ENCODE measurements at regions not wholly inside any gene's neighbourhood (a gene's known extent, or its start where the extent isn't known, plus 50 kb on each side); places are given as distances from the start of the nearest gene placed in this dataset.

DNA sequence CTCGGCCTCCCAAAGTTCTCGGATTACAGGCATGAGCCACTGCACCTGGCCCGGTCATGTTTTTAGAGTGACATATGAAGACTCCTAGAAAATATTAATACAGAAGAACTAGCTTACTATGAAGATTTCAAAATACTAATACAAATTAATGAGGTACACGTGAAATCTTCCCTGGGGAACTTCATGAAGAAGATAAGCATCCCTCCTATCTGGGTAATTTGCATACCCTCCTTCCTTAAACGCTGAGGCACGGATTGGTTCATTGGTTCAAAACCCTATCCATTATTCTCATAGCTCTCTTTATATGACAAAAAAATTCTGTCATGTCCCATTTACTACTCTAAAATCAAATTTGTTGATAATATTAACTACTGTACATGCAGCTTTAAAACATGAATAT is 224.8 kb upstream of the KLF14 start:
- TF ChIP-seq, protein P1, sequence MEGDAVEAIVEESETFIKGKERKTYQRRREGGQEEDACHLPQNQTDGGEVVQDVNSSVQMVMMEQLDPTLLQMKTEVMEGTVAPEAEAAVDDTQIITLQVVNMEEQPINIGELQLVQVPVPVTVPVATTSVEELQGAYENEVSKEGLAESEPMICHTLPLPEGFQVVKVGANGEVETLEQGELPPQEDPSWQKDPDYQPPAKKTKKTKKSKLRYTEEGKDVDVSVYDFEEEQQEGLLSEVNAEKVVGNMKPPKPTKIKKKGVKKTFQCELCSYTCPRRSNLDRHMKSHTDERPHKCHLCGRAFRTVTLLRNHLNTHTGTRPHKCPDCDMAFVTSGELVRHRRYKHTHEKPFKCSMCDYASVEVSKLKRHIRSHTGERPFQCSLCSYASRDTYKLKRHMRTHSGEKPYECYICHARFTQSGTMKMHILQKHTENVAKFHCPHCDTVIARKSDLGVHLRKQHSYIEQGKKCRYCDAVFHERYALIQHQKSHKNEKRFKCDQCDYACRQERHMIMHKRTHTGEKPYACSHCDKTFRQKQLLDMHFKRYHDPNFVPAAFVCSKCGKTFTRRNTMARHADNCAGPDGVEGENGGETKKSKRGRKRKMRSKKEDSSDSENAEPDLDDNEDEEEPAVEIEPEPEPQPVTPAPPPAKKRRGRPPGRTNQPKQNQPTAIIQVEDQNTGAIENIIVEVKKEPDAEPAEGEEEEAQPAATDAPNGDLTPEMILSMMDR (IDR thresholded peaks at IDR 0.05; ENCODE audit: low read length) = no peak
- no peak for TF ChIP-seq EZH2 (optimal IDR thresholded peaks at IDR 0.05; ENCODE audit: low read depth, low read length)
